ENCODE measurements at regions not wholly inside any gene's neighbourhood (a gene's known extent, or its start where the extent isn't known, plus 50 kb on each side); places are given as distances from the start of the nearest gene placed in this dataset.

GRCh38 chr12:43277651-43278540, 274.1 kb downstream of the ADAMTS20 start:
- Histone ChIP-seq H3K4me3 (no peak overlapping the region), H3K27ac (no peak overlapping the region), H3K9me3 (no peaks in the 10 kb centered on the region), H3K36me3 (no peaks in the 10 kb centered on the region), H3K4me1 (no peaks in the 10 kb centered on the region), H3K27me3 (no peaks in the 10 kb centered on the region)
- no peak for TF ChIP-seq CTCF (IDR thresholded peaks at IDR 0.05)
- DNase-seq (ENCODE audit: low spot score): no peak

- Histone ChIP-seq H3K9me3 (no peaks in the 10 kb centered on the region), H3K4me1 (no peaks in the 10 kb centered on the region), H3K27ac (no peak overlapping the region), H3K27me3 (no peaks in the 10 kb centered on the region), H3K36me3 (no peaks in the 10 kb centered on the region), H3K4me3 (no peak overlapping the region)
- no peak for DNase-seq (ENCODE audit: low spot score)
- TF ChIP-seq CTCF (IDR thresholded peaks at IDR 0.05): no peak
Observed at GRCh38 chr12:43273467-43273866, 278.5 kb downstream of the ADAMTS20 start.

- no peak overlapping the region for H3K4me3 ChIP-seq
- no peaks in the 10 kb centered on the region for H3K27me3 ChIP-seq
- no peaks in the 10 kb centered on the region for H3K9me3 ChIP-seq
- H3K4me1 ChIP-seq: no peaks in the 10 kb centered on the region
- no peak overlapping the region for H3K27ac ChIP-seq
- DNase-seq (ENCODE audit: low spot score): no peak
- H3K36me3 ChIP-seq: no peaks in the 10 kb centered on the region
- no peak for TF ChIP-seq CTCF (IDR thresholded peaks at IDR 0.05)
Observed at GRCh38 chr12:43271659-43272058, 280.3 kb downstream of the ADAMTS20 start.

GRCh38 chr12:43267818-43268217, 284.2 kb downstream of the ADAMTS20 start:
- Histone ChIP-seq H3K36me3 (no peaks in the 10 kb centered on the region), H3K4me3 (no peak overlapping the region), H3K27me3 (no peaks in the 10 kb centered on the region), H3K27ac (no peak overlapping the region), H3K4me1 (no peaks in the 10 kb centered on the region), H3K9me3 (no peaks in the 10 kb centered on the region)
- no peak for TF ChIP-seq CTCF (IDR thresholded peaks at IDR 0.05)
- no peak for DNase-seq (ENCODE audit: low spot score)

GRCh38 chr12:43261701-43262100, 290.3 kb downstream of the ADAMTS20 start:
- TF ChIP-seq CTCF (IDR thresholded peaks at IDR 0.05): no peak
- DNase-seq (ENCODE audit: low spot score): no peak
- Histone ChIP-seq H3K9me3 (no peaks in the 10 kb centered on the region), H3K36me3 (no peaks in the 10 kb centered on the region), H3K4me1 (no peaks in the 10 kb centered on the region), H3K27me3 (no peaks in the 10 kb centered on the region), H3K4me3 (no peak overlapping the region), H3K27ac (no peak overlapping the region)
